ENCODE measurements at regions not wholly inside any gene's neighbourhood (a gene's known extent, or its start where the extent isn't known, plus 50 kb on each side); places are given as distances from the start of the nearest gene placed in this dataset.

DNA sequence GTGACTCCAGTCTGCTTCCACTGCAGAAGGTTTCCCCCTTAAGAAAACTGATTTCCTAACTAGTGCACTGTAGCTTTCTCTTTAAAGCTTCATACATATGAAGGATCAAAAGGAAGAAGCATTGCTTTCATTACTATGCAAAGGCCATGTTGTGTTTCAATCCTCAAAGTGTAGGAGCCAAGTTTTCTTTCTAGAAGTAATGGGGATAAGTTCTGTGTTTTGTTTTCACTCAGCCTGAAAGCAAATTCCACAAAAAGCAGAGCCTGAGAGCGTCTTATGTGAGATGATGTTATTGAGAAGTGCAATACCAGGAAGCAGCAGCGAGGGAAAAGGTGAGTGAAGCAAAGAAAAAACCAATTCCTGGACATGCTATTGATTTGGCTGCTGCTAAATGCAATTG lies 99.7 kb downstream of the GMNC start:
- ATAC-seq (no peak), DNase-seq (no peak), FAIRE-seq (no peak)
- no peak for TF ChIP-seq CTCF (IDR thresholded peaks at IDR 0.05)
- Histone ChIP-seq H3K4me3 (no peak overlapping the region), H3K27ac (no peak overlapping the region), H3K36me3 (no peaks in the 10 kb centered on the region), H3K4me1 (no peaks in the 10 kb centered on the region), H3K9me3 (no peaks in the 10 kb centered on the region), H3K27me3 (no peaks in the 10 kb centered on the region)
- intact Hi-C loops (cut with DNase I) = no loop called here
- 60 to 72% methylated on average over 2 of the region's 2 CpGs for WGBS, 2 donors

DNA sequence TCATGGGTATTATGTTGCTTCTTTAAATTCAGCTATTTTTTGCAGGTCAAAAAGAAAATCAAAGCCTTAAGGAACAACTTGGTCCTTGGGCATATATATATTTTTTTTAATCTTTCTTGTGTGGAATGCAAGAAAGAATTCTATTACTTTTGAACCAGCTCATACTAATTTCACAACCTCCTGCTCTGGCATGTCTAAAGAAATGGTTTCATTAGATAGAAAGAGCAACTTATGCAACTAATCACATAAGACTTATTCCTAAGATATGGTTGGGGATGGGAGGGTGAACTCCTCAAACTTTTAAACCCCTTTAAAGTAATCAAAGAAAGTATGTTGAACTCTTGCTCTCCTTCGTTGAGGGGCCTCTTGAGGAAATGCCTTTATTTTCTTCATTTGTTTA lies 114.9 kb downstream of the GMNC start:
- intact Hi-C loops (cut with DNase I) = no loop called here
- no peak for DNase-seq
- Histone ChIP-seq H3K4me1 (no peaks in the 10 kb centered on the region), H3K27ac (no peak overlapping the region), H3K27me3 (no peaks in the 10 kb centered on the region), H3K9me3 (no peaks in the 10 kb centered on the region), H3K4me3 (no peak overlapping the region), H3K36me3 (no peaks in the 10 kb centered on the region)
- FAIRE-seq = no peak
- no peak for TF ChIP-seq CTCF (IDR thresholded peaks at IDR 0.05)
- ATAC-seq = no peak
- WGBS, 2 donors = 42 to 68% methylated on average over 1 of the region's 1 CpG

GRCh38 chr3:190746986-190747385 lies 115.5 kb downstream of the GMNC start:
- Histone ChIP-seq H3K4me3 (no peak overlapping the region), H3K4me1 (no peaks in the 10 kb centered on the region), H3K36me3 (no peaks in the 10 kb centered on the region), H3K27ac (no peak overlapping the region), H3K27me3 (no peaks in the 10 kb centered on the region), H3K9me3 (no peaks in the 10 kb centered on the region)
- FAIRE-seq (no peak), ATAC-seq (no peak), DNase-seq (no peak)
- no peak for TF ChIP-seq CTCF (IDR thresholded peaks at IDR 0.05)
- WGBS, 2 donors = 76 to 86% methylated on average over 2 of the region's 2 CpGs
- intact Hi-C loops (cut with DNase I) = no loop called here

- Histone ChIP-seq H3K4me3 (no peak overlapping the region), H3K4me1 (no peaks in the 10 kb centered on the region), H3K9me3 (no peaks in the 10 kb centered on the region), H3K36me3 (no peaks in the 10 kb centered on the region), H3K27ac (no peak overlapping the region), H3K27me3 (no peaks in the 10 kb centered on the region)
- FAIRE-seq (no peak), DNase-seq (no peak), ATAC-seq (no peak)
- intact Hi-C loops (cut with DNase I) = no loop called here
- WGBS, 2 donors = 79 to 86% methylated on average over 3 of the region's 3 CpGs
- TF ChIP-seq CTCF (IDR thresholded peaks at IDR 0.05) = no peak
These were observed 116.0 kb downstream of the GMNC start for GRCh38 chr3:190746531-190746930.

- no peaks in the 10 kb centered on the region for H3K9me3 ChIP-seq
- no peaks in the 10 kb centered on the region for H3K4me1 ChIP-seq
- H3K36me3 ChIP-seq = no peaks in the 10 kb centered on the region
- ATAC-seq = no peak
- H3K4me3 ChIP-seq = no peak overlapping the region
- intact Hi-C loops (cut with DNase I) = no loop called here
- TF ChIP-seq CTCF (IDR thresholded peaks at IDR 0.05) = no peak
- H3K27ac ChIP-seq = no peak overlapping the region
- DNase-seq = no peak
- no peaks in the 10 kb centered on the region for H3K27me3 ChIP-seq
- no peak for FAIRE-seq
- WGBS, 2 donors = 75 to 85% methylated on average over 1 of the region's 1 CpG
These were observed 120.7 kb downstream of the GMNC start for GRCh38 chr3:190741788-190742187.
